GM12892 (cell line): ENCODE measurements at regions not wholly inside any gene's neighbourhood (a gene's known extent, or its start where the extent isn't known, plus 50 kb on each side); places are given as distances from the start of the nearest gene placed in this dataset.
"Not testable (repeated sequence)": the region's sequence is repeated elsewhere in the genome, so short reads cannot be mapped to it uniquely, and the experiment has no call there.

Experiments
- DNase-seq: peaks from one replicate; pipeline ENCODE4 v3.0.0; 2011; ENCODE audit not compliant: insufficient read length
- FAIRE-seq: peaks from 2 replicates; lab custom pipeline; 2011; peaks lifted over from hg19 to GRCh38; lab: Jason Lieb, UNC
- POLR2A ChIP-seq: IDR thresholded peaks from 2 replicates; pipeline ENCODE4 v1.6.1; 2011; ENCODE audit warnings: low read depth, low read length, control low read depth
- POLR2AphosphoS5 ChIP-seq: IDR thresholded peaks from 2 replicates; pipeline ENCODE4 v1.6.1; 2011; ENCODE audit warnings: low read depth, low read length, control low read depth
- TAF1 ChIP-seq: IDR thresholded peaks from 2 replicates; pipeline ENCODE4 v1.6.1; 2011; ENCODE audit warnings: low read depth, mild to moderate bottlenecking, control low read depth, low read length, borderline replicate concordance

DNA sequence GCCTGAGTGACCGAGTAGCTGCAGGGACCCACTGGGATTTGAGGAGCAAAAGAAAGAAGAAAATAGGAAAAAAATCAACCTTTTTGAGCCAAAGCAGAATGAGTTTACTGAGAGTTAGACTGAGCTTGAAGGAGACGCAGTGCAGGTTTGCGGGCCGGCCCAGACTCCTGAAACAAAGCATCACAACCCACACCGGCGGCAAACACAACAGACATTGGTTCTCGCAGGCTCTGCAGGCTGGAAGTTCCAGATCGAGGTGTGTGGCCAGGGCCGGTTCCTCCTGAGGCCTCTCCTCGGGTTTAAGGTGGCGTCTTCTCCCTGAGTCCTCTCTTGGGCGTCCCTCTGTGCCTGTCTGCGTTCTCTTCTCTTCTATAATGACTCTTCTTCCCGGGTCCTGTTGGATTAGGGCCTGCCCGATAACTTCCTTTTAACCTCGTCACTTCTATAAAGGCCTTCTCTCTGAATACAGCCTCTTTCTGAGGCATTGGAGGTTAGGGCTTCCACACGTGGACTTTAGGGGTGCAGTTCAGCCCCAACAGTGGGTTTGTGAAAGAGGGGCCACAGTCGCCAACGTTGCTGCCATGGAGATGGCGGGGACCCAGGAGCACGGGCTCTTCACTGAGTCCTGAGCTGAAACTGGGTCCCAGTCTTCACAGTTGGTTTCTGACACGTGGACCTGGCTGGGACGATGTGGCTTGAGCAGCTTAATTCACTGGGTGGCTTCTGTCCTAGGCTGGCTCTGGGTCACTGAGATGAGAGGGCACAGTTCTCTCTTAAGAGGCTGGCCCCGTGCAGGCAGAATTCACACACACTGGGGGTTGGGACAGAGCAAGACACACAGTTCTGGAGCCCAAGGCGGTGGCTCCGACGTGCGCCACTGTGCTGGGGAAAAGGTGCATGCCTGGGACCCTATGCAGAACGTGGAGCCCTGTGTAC lies 1047.7 kb downstream of the BRD1 start:
- FAIRE-seq: no peak
- no peak for TF ChIP-seq POLR2A
- no peak for TF ChIP-seq POLR2AphosphoS5
- no peak for TF ChIP-seq TAF1
- no peak for DNase-seq

GRCh38 chr22:48779211-48779643 lies 1048.4 kb downstream of the BRD1 start:
- TF ChIP-seq TAF1 (no peak), POLR2A (no peak), POLR2AphosphoS5 (no peak)
- no peak for FAIRE-seq

DNA sequence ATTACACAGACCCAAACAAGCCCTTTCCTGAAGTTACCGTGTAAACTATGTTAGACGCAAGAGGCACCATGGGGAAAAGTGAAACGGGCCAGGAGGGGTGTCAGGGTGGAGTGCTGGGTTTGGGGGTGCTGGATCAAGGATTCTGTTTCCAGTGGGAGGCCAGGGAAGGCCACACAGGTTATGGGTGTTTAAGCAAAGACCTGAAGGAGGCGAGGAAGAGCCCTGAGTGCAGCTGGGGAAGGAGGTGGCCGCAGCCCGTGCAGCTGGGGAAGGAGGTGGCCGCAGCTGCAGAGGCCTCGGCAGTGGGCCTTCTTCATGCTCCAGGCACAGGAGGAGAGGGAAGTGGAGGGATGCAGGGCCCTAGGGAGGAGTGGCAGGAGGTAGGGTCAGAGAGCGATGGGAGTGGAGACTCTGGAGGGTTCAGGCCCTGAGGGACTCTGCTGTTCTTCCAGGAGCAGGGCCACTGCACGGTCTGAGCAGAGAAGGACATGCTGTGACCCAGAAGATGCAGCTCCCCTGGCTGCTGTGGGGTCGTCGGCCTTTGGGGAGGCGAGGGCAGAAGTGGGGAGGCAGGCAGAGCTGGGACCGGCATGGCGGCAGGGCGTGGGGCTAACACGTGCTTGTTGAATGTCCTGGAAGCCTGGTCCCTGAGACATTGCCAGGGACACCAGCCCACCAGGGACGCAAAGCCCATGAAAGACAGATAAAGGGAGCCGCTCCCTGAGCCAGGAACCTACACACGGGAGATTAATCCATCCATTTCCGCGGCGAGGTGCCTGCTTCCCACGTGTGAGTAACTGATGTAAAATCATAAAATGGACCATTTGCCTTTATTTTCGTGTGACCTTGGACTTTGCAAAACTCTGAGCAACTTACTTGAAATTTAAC lies 1049.1 kb downstream of the BRD1 start:
- no peak for DNase-seq
- FAIRE-seq: no peak
- no peak for TF ChIP-seq POLR2AphosphoS5
- TF ChIP-seq TAF1: no peak
- no peak for TF ChIP-seq POLR2A

More at GRCh38 chr22:48779211-48779643, 1048.4 kb downstream of the BRD1 start:
- no peak for DNase-seq

GRCh38 chr22:48772286-48772907 lies 1055.3 kb downstream of the BRD1 start:
- no peak for TF ChIP-seq POLR2A
- FAIRE-seq: no peak
- no peak for DNase-seq

DNA sequence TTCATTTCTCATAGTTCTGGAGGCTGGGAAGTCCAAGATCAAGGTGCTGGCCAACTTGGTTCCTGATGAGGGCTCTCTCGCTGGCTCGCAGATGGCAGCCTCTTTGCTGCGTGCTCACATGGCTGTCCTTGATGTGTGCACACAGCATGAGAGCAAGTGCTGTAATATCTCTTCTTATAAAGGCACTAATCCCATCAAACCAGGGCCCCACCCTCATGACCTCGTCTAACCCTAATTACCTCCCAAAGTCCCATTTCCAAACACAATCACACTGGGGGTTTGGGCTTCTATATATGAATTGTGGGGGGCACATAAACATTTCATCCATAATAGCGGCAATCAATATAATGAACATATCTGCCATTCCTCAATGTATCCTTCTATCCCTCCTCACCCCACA lies 1062.1 kb downstream of the BRD1 start:
- TF ChIP-seq POLR2AphosphoS5 (no peak), TAF1 (no peak), POLR2A (no peak)
- no peak for FAIRE-seq
- DNase-seq: no peak

DNA sequence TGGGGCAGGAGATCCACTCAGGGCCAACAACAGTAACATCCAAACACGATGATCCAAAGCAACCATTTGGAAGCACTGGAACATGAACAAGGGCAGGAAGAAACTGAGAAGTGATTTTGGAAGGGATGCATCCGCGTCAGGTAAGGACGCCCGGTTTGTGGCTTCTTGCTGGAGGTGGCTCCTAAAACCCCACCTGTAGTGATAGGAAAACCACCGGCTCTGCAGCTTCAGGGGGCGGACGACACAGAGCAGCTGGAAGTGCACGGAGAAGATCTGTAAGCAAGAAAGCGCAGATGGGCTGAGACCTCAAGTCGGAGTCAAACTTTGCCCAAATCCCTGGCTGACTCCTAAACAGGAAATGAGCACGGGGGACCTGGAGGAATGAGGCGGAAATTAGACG lies 1066.1 kb downstream of the BRD1 start:
- no peak for DNase-seq
- TF ChIP-seq TAF1 (no peak), POLR2AphosphoS5 (no peak), POLR2A (no peak)
- FAIRE-seq: no peak

GRCh38 chr22:48760481-48761390 lies 1066.9 kb downstream of the BRD1 start:
- no peak for DNase-seq
- TF ChIP-seq POLR2A (no peak), POLR2AphosphoS5 (no peak), TAF1 (no peak)
- FAIRE-seq: no peak

- TF ChIP-seq POLR2AphosphoS5: no peak
- TF ChIP-seq POLR2A: no peak
- TF ChIP-seq TAF1: no peak
- FAIRE-seq (no peak), DNase-seq (no peak)
These were observed 1068.5 kb downstream of the BRD1 start for GRCh38 chr22:48758881-48759875.

DNA sequence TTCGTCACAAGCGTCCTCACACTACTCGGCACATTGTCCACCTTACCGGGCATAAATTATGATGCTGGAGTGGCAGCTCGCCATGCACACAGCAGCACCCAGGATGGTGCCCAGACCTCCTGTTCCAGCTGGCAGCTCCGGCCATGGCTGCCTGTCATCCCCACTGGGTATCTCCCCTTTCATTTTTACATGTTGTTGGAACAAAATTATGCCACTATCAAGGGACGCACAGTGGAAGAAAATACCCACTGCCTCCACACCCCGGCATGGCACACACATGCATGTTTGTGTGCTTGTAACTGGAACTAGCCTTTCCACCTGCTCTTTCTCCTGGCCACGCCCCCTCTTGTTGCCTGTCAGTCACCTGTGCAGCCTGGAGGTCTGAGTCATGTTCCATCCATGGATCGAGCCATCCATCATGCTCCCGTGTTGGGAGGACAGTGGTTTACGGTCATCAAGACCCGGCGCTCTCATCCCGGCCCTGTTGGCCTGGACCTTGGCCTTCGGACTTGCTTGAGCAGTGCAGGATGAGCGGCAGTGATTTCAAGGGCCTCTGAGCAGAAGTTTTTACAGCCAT lies 1069.6 kb downstream of the BRD1 start:
- TF ChIP-seq POLR2A (no peak), TAF1 (no peak), POLR2AphosphoS5 (no peak)
- DNase-seq (no peak), FAIRE-seq (no peak)

DNA sequence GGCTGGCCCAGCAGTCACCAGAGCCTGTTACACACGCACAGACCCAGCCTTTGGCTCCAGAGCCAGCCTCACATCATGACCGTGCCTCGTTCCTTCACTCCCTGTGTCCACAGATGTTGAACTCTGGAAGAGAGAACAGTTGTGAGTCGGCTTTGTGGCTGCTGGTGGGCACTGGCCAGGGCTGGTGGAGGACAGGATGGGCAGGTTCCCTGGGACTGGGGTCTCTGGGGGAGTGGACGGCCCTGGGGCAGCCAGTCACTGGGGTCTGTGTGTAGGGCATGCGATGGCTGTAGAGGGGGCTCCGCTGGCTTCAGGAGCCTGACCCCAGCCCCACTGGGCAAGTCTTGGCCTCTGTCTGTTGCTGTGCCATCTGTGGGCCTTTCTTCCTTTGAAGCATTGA lies 1070.1 kb downstream of the BRD1 start:
- TF ChIP-seq TAF1 (no peak), POLR2AphosphoS5 (no peak), POLR2A (no peak)
- DNase-seq (no peak), FAIRE-seq (no peak)

GRCh38 chr22:48757135-48757534 lies 1070.5 kb downstream of the BRD1 start:
- FAIRE-seq, DNase-seq: not testable (repeated sequence)
